ENCODE measurements at regions not wholly inside any gene's neighbourhood (a gene's known extent, or its start where the extent isn't known, plus 50 kb on each side); places are given as distances from the start of the nearest gene placed in this dataset.

DNA sequence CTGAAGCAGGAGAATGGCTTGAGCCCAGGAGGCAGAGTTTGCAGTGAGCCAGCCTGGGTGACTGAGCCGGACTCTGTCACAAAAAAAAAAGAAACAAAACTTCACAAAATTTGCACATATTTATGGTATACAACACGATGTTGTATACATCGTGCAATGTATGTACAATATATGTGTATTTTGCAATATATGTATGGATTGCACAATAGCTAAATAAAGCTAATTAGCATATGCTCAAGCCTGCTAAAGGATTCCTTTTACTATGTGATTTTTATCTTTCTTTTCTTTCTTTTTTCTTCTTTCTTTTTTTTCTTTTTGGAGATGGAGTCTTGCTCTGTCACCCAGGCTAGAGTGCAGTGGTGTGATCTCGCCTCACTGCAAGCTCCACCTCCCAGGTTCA lies 368.0 kb upstream of the FAM98A start:
- H3K36me3 ChIP-seq (replicated peaks in 1 of 2; ENCODE audit: control insufficient read depth in 1 of 2, insufficient read depth in 2 of 2, low read length in 2 of 2): no peaks in the 10 kb centered on the region
- intact Hi-C loops (cut with micrococcal nuclease): no loop called here
- no peaks in the 10 kb centered on the region for H3K4me1 Mint-ChIP-seq
- no peaks in the 10 kb centered on the region for H3K9me3 ChIP-seq (replicated peaks in 1 of 2; ENCODE audit: control insufficient read depth in 1 of 2, insufficient read depth in 1 of 2, low read length in 2 of 2)
- H3K9ac ChIP-seq (ENCODE audit: insufficient read depth, low read length, poor library complexity, severe bottlenecking): no peak overlapping the region
- no peak overlapping the region for H3K27ac ChIP-seq (ENCODE audit: low read depth in 1 of 2, low read length in 2 of 2)
- no peak overlapping the region for H2AFZ ChIP-seq (ENCODE audit: insufficient read depth, low read depth, low read length, poor library complexity, severe bottlenecking)
- H3K9me3 Mint-ChIP-seq: peaks cover 0 to 5% (median 0%) of the 10 kb centered on the region in 7 donors
- WGBS (ENCODE audit: insufficient coverage): 100% methylated on average over 1 of the region's 4 CpGs
- no peak overlapping the region for H3K4me3 ChIP-seq (replicated peaks in 1 of 3; ENCODE audit: low read depth in 2 of 3, low read length in 3 of 3)
- peaks cover 0 to 2% (median 0%) of the 10 kb centered on the region in 3 donors for H3K27me3 Mint-ChIP-seq (ENCODE audit: low read depth in 3 of 3)
- no peaks in the 10 kb centered on the region for H4K20me1 ChIP-seq (ENCODE audit: insufficient read depth, low read length)
- H3K4me2 ChIP-seq (replicated peaks; ENCODE audit: extremely low read depth, low read length, poor library complexity, severe bottlenecking): no peak overlapping the region
- H3K27me3 ChIP-seq (ENCODE audit: control insufficient read depth in 2 of 2, insufficient read depth in 2 of 2, low read length in 2 of 2): no peaks in the 10 kb centered on the region
- no peak overlapping the region for H3K27ac Mint-ChIP-seq
- no peaks in the 10 kb centered on the region for H3K36me3 Mint-ChIP-seq
- no peak for DNase-seq
- TF ChIP-seq CTCF (IDR thresholded peaks at IDR 0.05): no peak
- H3K4me1 ChIP-seq (ENCODE audit: control insufficient read depth in 1 of 2, insufficient read depth in 2 of 2, low read length in 2 of 2): no peaks in the 10 kb centered on the region
- H3K79me2 ChIP-seq (ENCODE audit: insufficient read depth, low read length): no peaks in the 10 kb centered on the region
- no peak overlapping the region for H3K4me3 Mint-ChIP-seq

- TF ChIP-seq CTCF (IDR thresholded peaks at IDR 0.05): no peak
- Histone ChIP-seq H3K4me2 (replicated peaks; ENCODE audit: extremely low read depth, low read length, poor library complexity, severe bottlenecking) (no peak overlapping the region), H3K9ac (ENCODE audit: insufficient read depth, low read length, poor library complexity, severe bottlenecking) (no peak overlapping the region), H4K20me1 (ENCODE audit: insufficient read depth, low read length) (no peaks in the 10 kb centered on the region), H3K9me3 (replicated peaks in 1 of 2; ENCODE audit: control insufficient read depth in 1 of 2, insufficient read depth in 1 of 2, low read length in 2 of 2) (no peaks in the 10 kb centered on the region), H3K79me2 (ENCODE audit: insufficient read depth, low read length) (no peaks in the 10 kb centered on the region), H3K27me3 (ENCODE audit: control insufficient read depth in 2 of 2, insufficient read depth in 2 of 2, low read length in 2 of 2) (no peaks in the 10 kb centered on the region), H2AFZ (ENCODE audit: insufficient read depth, low read depth, low read length, poor library complexity, severe bottlenecking) (no peak overlapping the region), H3K4me1 (ENCODE audit: control insufficient read depth in 1 of 2, insufficient read depth in 2 of 2, low read length in 2 of 2) (no peaks in the 10 kb centered on the region), H3K4me3 (replicated peaks in 1 of 3; ENCODE audit: low read depth in 2 of 3, low read length in 3 of 3) (no peak overlapping the region), H3K36me3 (replicated peaks in 1 of 2; ENCODE audit: control insufficient read depth in 1 of 2, insufficient read depth in 2 of 2, low read length in 2 of 2) (no peaks in the 10 kb centered on the region), H3K27ac (ENCODE audit: low read depth in 1 of 2, low read length in 2 of 2) (no peak overlapping the region)
- Mint-ChIP-seq H3K4me1 (no peaks in the 10 kb centered on the region), H3K36me3 (no peaks in the 10 kb centered on the region), H3K4me3 (no peak overlapping the region), H3K27me3 (ENCODE audit: low read depth in 3 of 3) (no peaks in the 10 kb centered on the region), H3K27ac (no peak overlapping the region), H3K9me3 (peaks cover 0 to 5% (median 0%) of the 10 kb centered on the region in 7 donors)
- WGBS (ENCODE audit: insufficient coverage): 0% methylated on average over 2 of the region's 5 CpGs
- no peak for DNase-seq
- intact Hi-C loops (cut with micrococcal nuclease): no loop called here
Observed at GRCh38 chr2:33958591-33958990, 359.5 kb upstream of the FAM98A start.

All from CD14-positive monocyte (primary cell).